AG09319 (cell line): ENCODE measurements at regions not wholly inside any gene's neighbourhood (a gene's known extent, or its start where the extent isn't known, plus 50 kb on each side); places are given as distances from the start of the nearest gene placed in this dataset.

Source experiments
- DNase-seq: peaks from one replicate; pipeline ENCODE4 v3.0.0-alpha.2; 2010; ENCODE audit warnings: low read depth; ENCODE audit errors: extremely low read depth
- CTCF ChIP-seq: IDR thresholded peaks from 2 replicates; pipeline ENCODE4 v1.5.1; 2011; ENCODE audit warnings: low read depth, mild to moderate bottlenecking, inconsistent platforms, low read length, moderate library complexity

- no peak for TF ChIP-seq CTCF
- no peak for DNase-seq
Observed at GRCh38 chr14:86897704-86898513, 1095.1 kb downstream of the GALC start.

- DNase-seq = no peak
- no peak for TF ChIP-seq CTCF
Observed at GRCh38 chr14:86897224-86897623, 1095.8 kb downstream of the GALC start.

- TF ChIP-seq CTCF = no peak
- no peak for DNase-seq
Observed at GRCh38 chr14:86896701-86897100, 1096.3 kb downstream of the GALC start.

GRCh38 chr14:86892152-86892956 lies 1100.6 kb downstream of the GALC start:
- TF ChIP-seq CTCF = no peak
- DNase-seq = no peak

- TF ChIP-seq CTCF = no peak
- no peak for DNase-seq
Observed at GRCh38 chr14:86885280-86885679, 1107.7 kb downstream of the GALC start.

GRCh38 chr14:86884498-86884897 lies 1108.5 kb downstream of the GALC start:
- no peak for DNase-seq
- no peak for TF ChIP-seq CTCF

- no peak for DNase-seq
- no peak for TF ChIP-seq CTCF
Observed at GRCh38 chr14:86882818-86883217, 1110.2 kb downstream of the GALC start.
